ENCODE measurements at regions not wholly inside any gene's neighbourhood (a gene's known extent, or its start where the extent isn't known, plus 50 kb on each side); places are given as distances from the start of the nearest gene placed in this dataset.

DNA sequence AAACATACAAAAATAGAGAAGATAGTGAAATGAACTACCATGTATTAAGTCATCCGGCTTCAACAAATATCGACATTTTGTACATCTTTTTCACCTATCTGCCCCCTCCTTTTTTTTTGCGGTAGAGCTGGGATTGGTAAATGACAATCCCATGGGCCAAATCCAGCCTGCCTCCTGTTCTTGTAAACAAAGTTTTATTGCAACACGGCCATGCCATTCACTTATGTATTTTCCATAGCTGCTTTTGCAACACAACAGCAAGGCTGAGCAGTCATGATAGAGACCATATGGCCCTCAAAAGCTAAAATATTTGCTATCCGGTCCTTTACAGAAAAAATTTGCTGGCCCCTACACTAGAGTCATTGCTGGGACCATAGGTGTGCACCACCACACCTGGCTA, 58.1 kb upstream of the PLEKHG3 start:
- TF ChIP-seq EZH2phosphoT487 (IDR thresholded peaks at IDR 0.05; ENCODE audit: borderline replicate concordance, low read depth) (no peak), POLR2AphosphoS5 (IDR thresholded peaks at IDR 0.05; ENCODE audit: low read depth, low read length) (no peak)
